ENCODE measurements at regions not wholly inside any gene's neighbourhood (a gene's known extent, or its start where the extent isn't known, plus 50 kb on each side); places are given as distances from the start of the nearest gene placed in this dataset.
A peak's percentile ranks its signal among the peaks of the same experiment; 100 is the strongest.

GRCh38 chr1:22349362-22350043 is 102.1 kb upstream of the ZBTB40 start:
- no peak for DNase-seq (ENCODE audit: low read depth, low spot score)

GRCh38 chr1:22350171-22350923 is 101.3 kb upstream of the ZBTB40 start:
- DNase-seq (ENCODE audit: low read depth, low spot score), result peak; percentile 29

- DNase-seq (ENCODE audit: low read depth, low spot score), result no peak
Observed at GRCh38 chr1:22350924-22351767, 100.5 kb upstream of the ZBTB40 start.

GRCh38 chr1:22351768-22352080 is 99.9 kb upstream of the ZBTB40 start:
- no peak for DNase-seq (ENCODE audit: low read depth, low spot score)

- no peak for DNase-seq (ENCODE audit: low read depth, low spot score)
Observed at GRCh38 chr1:22352355-22352754, 99.3 kb upstream of the ZBTB40 start.

GRCh38 chr1:22352896-22353295 is 98.8 kb upstream of the ZBTB40 start:
- no peak for DNase-seq (ENCODE audit: low read depth, low spot score)

GRCh38 chr1:22359427-22359826 is 92.2 kb upstream of the ZBTB40 start:
- no peak for DNase-seq (ENCODE audit: low read depth, low spot score)

- DNase-seq (ENCODE audit: low read depth, low spot score), result no peak
Observed at GRCh38 chr1:22362626-22363402, 88.8 kb upstream of the ZBTB40 start.

- DNase-seq (ENCODE audit: low read depth, low spot score), result peak; percentile 77
Observed at GRCh38 chr1:22363403-22364325, 88.0 kb upstream of the ZBTB40 start.

- DNase-seq (ENCODE audit: low read depth, low spot score), result no peak
Observed at GRCh38 chr1:22364326-22364650, 87.4 kb upstream of the ZBTB40 start.

- DNase-seq (ENCODE audit: low read depth, low spot score), result peak; percentile 50
Observed at GRCh38 chr1:22364764-22365163, 86.9 kb upstream of the ZBTB40 start.

GRCh38 chr1:22365331-22366295 is 86.0 kb upstream of the ZBTB40 start:
- DNase-seq (ENCODE audit: low read depth, low spot score), result no peak

- DNase-seq (ENCODE audit: low read depth, low spot score), result no peak
Observed at GRCh38 chr1:22366346-22366745, 85.3 kb upstream of the ZBTB40 start.

- DNase-seq (ENCODE audit: low read depth, low spot score), result no peak
Observed at GRCh38 chr1:22368125-22368524, 83.5 kb upstream of the ZBTB40 start.

GRCh38 chr1:22369294-22370189 is 82.1 kb upstream of the ZBTB40 start:
- DNase-seq (ENCODE audit: low read depth, low spot score), result no peak

- DNase-seq (ENCODE audit: low read depth, low spot score), result no peak
Observed at GRCh38 chr1:22370190-22370498, 81.5 kb upstream of the ZBTB40 start.

- DNase-seq (ENCODE audit: low read depth, low spot score), result no peak
Observed at GRCh38 chr1:22371408-22371807, 80.2 kb upstream of the ZBTB40 start.

- DNase-seq (ENCODE audit: low read depth, low spot score), result no peak
Observed at GRCh38 chr1:22373252-22373651, 78.4 kb upstream of the ZBTB40 start.

GRCh38 chr1:22374001-22374400 is 77.7 kb upstream of the ZBTB40 start:
- DNase-seq (ENCODE audit: low read depth, low spot score), result no peak

Data from ELF-1 (cell line).